ENCODE measurements at regions not wholly inside any gene's neighbourhood (a gene's known extent, or its start where the extent isn't known, plus 50 kb on each side); places are given as distances from the start of the nearest gene placed in this dataset.

GRCh38 chr2:83573060-83573459 is 886.0 kb downstream of the SUCLG1 start:
- no peak for TF ChIP-seq CTCF (IDR thresholded peaks at IDR 0.05; ENCODE audit: low read depth, low read length)
- no peak for DNase-seq (ENCODE audit: low read depth in 2 of 2)
- no peak overlapping the region for H3K4me3 ChIP-seq (replicated peaks in 1 of 2; ENCODE audit: low read depth in 2 of 2, low read length in 2 of 2)

GRCh38 chr2:83572400-83572799 is 886.7 kb downstream of the SUCLG1 start:
- DNase-seq (ENCODE audit: low read depth in 2 of 2), result no peak
- H3K4me3 ChIP-seq (replicated peaks in 1 of 2; ENCODE audit: low read depth in 2 of 2, low read length in 2 of 2), result no peak overlapping the region

DNA sequence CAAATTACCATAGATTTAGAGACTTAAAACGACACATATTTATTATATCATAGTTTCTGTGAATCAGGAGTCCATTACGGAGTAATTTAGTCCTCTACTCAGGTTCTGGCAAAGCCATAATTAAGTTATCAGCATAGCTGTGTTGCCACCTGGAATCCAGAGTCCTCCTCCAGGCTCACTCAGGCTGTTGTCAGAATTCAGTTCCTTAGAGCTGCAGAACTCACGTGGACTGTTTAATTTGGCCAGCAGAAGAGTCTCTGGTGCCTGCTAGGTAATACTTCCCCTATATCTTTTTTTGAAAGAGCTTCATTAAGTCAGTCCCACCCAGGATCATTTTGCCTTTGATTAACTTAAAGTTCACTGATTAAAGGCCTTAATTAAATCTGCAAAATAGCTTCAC is 891.5 kb downstream of the SUCLG1 start:
- DNase-seq (ENCODE audit: low read depth in 2 of 2), result no peak
- no peak overlapping the region for H3K4me3 ChIP-seq (replicated peaks in 1 of 2; ENCODE audit: low read depth in 2 of 2, low read length in 2 of 2)
- TF ChIP-seq CTCF (IDR thresholded peaks at IDR 0.05; ENCODE audit: low read depth, low read length), result no peak

More at GRCh38 chr2:83572400-83572799, 886.7 kb downstream of the SUCLG1 start:
- no peak for TF ChIP-seq CTCF (IDR thresholded peaks at IDR 0.05; ENCODE audit: low read depth, low read length)

DNA sequence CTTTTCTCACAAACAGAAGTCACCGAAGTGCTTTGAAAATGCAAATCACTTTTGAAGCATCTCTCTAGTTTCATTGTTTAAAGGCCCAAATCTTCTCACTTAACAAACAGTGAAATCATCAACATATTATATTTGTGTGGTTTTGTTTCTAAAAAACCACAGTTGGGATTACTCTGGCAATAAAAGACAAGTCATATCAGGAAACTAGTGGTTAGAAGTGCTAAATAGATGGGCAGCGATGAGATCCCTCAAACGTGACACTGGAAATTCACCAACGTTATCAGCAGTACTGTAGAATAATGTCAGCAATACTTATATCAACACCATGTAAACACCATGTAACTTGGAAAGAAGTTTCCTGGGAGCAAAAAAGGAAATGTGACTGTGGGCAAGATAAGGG is 893.5 kb downstream of the SUCLG1 start:
- no peak for TF ChIP-seq CTCF (IDR thresholded peaks at IDR 0.05; ENCODE audit: low read depth, low read length)
- H3K4me3 ChIP-seq (replicated peaks in 1 of 2; ENCODE audit: low read depth in 2 of 2, low read length in 2 of 2), result no peak overlapping the region
- no peak for DNase-seq (ENCODE audit: low read depth in 2 of 2)

DNA sequence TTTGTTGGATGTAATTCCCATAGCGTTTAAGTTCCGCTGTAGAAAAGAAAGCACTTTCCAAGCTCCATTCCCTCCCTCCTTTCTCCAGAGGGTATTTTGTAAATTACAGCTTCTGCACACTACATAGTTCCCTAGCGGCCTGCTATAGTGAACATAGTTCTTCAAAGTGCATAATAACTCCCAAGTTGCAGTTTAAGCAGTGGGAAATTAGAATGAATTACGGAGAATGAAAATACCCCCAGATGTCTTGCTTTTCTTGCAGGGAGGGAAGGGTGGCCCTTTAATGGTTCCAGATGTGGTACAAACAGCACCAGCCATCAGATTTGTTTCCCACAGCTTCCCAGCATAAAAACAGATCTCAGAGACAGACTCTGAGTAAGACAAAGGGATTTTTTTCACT is 893.9 kb downstream of the SUCLG1 start:
- no peak for DNase-seq (ENCODE audit: low read depth in 2 of 2)
- TF ChIP-seq CTCF (IDR thresholded peaks at IDR 0.05; ENCODE audit: low read depth, low read length), result no peak

DNA sequence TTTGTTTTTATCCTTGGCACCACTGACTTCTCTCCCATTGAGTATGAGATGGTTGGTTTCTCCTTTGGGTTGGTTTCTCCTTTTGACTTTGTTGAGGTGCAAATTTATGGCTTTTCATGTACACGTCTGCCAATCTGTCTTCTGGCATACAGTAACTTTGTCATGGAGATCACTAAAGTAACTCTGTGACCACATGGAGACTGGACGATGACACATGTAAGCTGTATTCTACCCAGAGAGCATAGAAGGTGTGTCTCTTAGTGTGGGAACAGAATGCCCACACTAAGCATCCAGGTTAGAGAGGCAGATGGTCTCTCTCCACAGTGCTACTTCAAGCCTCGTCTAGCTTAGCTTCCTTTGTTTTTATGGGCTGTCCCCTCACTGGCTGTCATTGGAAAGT is 897.5 kb downstream of the SUCLG1 start:
- H3K4me3 ChIP-seq (replicated peaks in 1 of 2; ENCODE audit: low read depth in 2 of 2, low read length in 2 of 2), result no peak overlapping the region
- no peak for TF ChIP-seq CTCF (IDR thresholded peaks at IDR 0.05; ENCODE audit: low read depth, low read length)
- no peak for DNase-seq (ENCODE audit: low read depth in 2 of 2)

More for the DNA sequence above, 893.9 kb downstream of the SUCLG1 start:
- no peak overlapping the region for H3K4me3 ChIP-seq (replicated peaks in 1 of 2; ENCODE audit: low read depth in 2 of 2, low read length in 2 of 2)

- no peak overlapping the region for H3K4me3 ChIP-seq (replicated peaks in 1 of 2; ENCODE audit: low read depth in 2 of 2, low read length in 2 of 2)
- DNase-seq (ENCODE audit: low read depth in 2 of 2), result no peak
- TF ChIP-seq CTCF (IDR thresholded peaks at IDR 0.05; ENCODE audit: low read depth, low read length), result no peak
These were observed 922.5 kb downstream of the SUCLG1 start for GRCh38 chr2:83536556-83536955.
